Left colon (tissue), 2 donors: ENCODE measurements at regions not wholly inside any gene's neighbourhood (a gene's known extent, or its start where the extent isn't known, plus 50 kb on each side); places are given as distances from the start of the nearest gene placed in this dataset.
"Not testable (repeated sequence)": the region's sequence is repeated elsewhere in the genome, so short reads cannot be mapped to it uniquely, and the experiment has no call there.

ENCODE experiments used
- ATAC-seq: fragments of 200-7000 bp; cut with Tn5 transposase; one replicate; pipeline ENCODE4 v1.9.1; 2020; ENCODE audit warnings: mild to moderate bottlenecking, moderate library complexity
- DNase-seq, 2 donors: peaks; one replicate each; pipeline ENCODE4 v3.0.0-alpha.2; 2020
- intact Hi-C, 2 donors: fragments of 100-400 bp; cut with DNase I in 1 of 2; cut with micrococcal nuclease in 1 of 2; formaldehyde crosslinking; loops; one replicate each; pipeline versions ENCODE4 v1.11.2 to v1.14.0; 2022; cut with DNase I, micrococcal nuclease
- donor health status: DM: no; HTN: no; CAD: no.
- donor health status: DM: yes; HTN: yes; CAD: no.

DNA sequence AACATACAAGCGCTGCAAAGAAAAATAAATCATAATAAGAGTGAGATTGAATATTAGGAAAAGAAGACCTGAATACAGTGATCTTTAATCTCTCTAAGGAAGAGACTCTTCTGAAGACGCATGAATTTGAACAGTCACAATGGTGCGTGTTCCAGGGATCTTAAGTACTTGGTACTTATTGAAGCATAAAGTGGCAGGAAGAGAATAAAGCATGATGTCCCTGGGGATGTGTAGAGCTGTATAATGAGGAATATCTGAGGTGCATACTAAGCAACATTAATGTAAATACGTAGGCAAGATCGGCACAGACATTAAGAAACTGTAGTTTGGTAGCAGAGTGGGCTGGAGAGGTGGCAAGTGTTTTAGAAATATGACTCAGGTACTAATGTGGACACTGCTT lies 246.2 kb upstream of the MCTP2 start:
- intact Hi-C loops: no loop called here
- ATAC-seq: no peak
- DNase-seq: no peak

DNA sequence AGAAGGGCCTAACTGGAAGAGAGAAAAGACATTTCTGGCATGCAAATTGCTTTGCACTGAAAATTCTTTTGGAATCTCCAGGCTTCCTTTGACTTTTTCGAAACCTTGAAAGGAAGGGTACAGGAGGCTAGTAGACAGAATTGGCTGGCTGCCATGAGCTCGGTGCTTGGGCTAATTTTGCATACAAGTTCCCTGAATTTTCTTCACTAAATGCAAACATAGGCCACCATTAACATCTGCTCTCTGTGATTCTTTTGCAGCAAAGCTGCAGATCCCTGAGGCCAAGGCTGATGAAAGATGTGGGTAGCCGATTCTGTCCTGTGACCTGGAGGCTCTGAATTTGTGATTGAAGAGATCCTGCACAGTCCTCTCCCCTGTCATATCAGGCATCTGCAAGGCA lies 247.8 kb upstream of the MCTP2 start:
- ATAC-seq (no peak), DNase-seq (no peak)
- intact Hi-C loops: no loop called here

DNA sequence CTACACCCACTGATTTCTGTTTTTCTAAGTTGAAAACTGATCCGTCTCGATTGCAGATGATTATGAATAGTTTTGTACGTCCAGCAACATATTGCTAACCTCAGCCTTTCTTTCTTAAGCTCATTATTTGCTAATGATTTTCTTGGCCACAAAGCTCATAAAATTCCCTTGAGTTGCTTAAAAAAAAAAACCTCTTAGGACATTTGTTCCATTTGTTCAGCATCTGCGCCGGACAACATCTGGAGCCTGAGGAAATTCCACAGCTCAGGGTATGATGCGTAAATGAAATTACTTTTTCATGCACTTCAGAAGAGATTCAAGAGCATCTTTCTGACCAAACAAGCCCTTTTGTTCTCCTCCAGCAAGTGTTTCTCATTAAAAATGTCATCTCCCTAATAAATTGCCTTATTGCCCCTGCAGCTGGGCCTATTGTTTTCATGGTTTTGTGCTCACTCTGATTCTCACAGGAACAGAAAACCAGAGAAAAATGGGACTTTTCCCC lies 249.1 kb upstream of the MCTP2 start:
- no peak for DNase-seq
- no peak for ATAC-seq

DNA sequence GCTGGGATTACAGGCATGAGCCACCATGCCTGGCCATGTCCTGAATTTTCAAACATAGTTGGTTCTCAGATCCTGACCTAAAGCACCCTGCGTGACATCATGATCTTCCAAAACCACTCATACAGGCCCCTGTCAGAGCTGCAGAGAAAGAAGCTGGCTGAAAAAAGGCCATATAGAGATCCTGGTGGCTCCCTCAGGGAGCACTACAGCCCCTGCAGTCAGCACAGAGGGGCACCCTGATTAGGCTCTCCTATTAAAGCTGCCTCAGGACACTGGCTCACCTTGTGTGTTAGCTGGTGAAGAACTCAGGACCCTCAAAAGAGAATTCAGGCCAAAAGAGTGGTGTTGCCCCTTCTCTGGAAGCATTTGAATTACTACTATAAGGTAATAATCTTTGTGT lies 249.7 kb upstream of the MCTP2 start:
- no peak for DNase-seq
- intact Hi-C loops: no loop called here
- ATAC-seq: no peak

More for the DNA sequence above, 249.1 kb upstream of the MCTP2 start:
- intact Hi-C loops: no loop called here

DNA sequence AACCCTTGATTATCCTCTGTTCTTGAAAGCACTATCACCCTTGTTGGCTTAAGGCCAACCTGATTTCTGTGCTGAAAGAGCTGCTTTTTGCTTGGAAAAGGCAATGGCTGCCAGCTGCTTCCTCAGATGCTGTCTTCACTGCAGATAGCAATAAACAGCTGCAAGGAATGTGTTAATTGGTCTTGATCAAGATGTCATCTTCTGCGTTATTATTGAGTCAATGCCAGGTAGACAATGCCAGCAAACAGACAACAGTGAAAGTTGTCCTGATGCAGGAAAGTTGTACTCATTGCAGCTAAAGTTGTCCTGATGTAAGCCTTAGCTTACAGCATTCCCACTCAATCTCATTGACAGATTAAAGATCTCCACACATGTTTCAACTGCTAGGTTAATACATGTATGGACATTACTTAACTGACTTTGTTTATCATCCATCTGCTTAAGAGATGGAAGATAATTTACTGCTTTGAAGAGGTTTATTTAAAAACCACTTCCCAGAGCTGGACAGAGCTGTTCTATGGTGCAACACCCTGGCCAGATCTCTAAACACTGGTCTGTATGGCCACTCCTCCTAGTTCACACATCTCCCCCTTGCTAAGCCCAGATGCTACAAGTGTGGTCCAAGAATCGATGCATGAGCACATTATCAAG lies 251.0 kb upstream of the MCTP2 start:
- intact Hi-C loops: no loop called here
- peak in 1 of 2 donors; percentile 34 for DNase-seq
- ATAC-seq: no peak

DNA sequence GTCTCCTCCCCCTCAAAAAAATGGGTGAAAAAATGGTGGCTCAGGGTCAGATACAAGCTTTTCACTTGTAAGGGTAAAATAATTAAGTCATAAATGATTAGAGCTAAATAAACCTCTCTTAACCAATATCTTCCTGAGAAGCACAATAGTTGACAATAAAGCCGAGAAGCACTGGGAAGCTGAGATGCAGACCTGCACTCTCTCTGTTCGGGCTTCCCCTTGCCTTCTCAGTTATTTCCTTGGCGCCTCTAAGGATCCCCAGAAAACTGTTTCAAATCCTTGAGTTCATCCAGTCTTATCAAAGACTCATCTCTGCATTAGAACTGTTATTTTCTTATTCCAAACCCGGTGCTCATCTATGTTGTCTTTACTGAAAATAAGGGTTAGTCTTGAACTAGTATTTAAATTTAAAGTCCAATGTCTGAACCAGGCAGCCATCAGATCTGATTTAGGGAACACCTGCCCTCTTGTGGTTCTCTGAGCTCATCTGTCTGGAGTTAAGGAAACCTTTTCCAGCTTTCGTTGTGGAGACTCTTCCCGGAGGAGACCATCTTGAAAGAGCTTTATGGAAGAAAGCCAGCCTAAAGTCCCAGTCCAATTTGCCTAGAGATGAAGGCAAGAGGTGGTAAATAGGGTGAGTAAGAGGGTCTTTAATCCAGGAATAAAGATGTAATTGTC lies 256.4 kb upstream of the MCTP2 start:
- ATAC-seq: no peak
- no peak for DNase-seq
- intact Hi-C loops: loop anchor here in 1 of 2 donors (10.0 kb wide), 1 partner anchor 890 kb away; the partner anchor contains the start of gene RGMA

DNA sequence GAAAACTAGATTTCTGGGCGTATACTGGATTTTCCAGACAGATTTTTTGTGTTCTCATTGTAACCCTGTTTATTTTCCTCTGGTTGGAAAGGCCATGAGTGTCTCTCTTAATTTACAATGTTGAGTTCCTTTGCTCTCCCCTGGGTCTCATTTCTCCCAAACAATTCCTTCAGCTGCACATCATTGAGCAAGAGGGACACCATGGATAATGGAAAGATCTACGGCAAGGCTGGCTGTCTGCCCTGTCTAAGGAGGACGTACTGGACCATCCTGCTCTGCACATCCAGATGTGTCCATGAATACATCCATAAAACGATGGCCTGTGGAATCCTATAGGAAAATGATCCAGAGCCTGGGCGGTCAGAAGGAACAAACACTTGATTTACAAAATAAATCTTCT lies 258.1 kb upstream of the MCTP2 start:
- ATAC-seq: no peak
- intact Hi-C loops: loop anchor here in 1 of 2 donors (10.0 kb wide), 1 partner anchor 888 kb away; the partner anchor contains the start of gene RGMA
- DNase-seq: peak in 1 of 2 donors; percentile 40

DNA sequence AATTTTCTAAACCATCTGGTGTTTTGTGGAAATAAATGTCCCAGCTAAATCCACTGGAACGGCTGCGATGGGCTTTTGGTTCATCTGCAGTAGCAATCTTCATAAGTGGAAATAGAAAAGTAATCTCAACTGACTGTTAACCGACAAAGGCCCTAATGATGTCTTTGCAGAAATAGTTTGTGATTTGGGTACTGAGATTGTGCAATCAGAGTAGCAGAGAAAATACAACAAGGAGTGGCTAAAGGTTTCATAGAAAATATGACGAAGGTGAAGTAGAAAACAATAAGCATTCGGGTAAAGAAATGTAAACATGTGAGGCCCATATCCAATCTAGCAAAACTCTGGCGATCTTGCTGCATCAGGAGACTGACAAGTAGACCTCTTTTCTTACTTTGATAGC lies 262.6 kb upstream of the MCTP2 start:
- ATAC-seq (no peak), DNase-seq (no peak)
- intact Hi-C loops: no loop called here

DNA sequence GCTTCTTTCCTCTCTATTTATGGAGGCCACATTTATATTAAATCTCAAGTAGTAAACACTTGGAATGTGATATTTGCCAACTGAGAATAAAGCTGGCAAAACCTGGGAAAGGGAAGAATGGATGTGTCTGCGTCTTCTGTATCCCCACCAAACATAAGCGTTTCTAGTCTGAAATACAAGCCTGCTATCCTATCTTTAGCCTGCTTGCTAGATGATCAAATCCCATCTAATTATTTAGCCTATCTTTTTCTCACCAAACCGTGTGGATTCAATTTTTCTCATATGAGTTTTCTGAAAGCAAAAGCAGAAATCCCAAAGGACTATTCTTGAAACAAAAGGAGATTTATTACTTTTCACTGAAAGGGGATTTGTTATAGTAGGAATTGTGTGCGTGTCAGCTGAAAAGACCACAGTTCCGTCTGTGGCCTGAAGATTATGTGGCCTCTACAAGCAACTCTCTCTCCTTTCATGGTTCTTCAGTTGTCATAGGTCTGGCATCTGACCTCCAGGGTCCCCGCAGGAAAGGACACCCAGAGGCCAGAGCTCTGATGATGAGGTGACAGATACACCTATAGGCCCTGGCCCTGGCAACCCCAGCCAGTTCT lies 266.0 kb upstream of the MCTP2 start:
- intact Hi-C loops: no loop called here
- no peak for ATAC-seq
- no peak for DNase-seq

DNA sequence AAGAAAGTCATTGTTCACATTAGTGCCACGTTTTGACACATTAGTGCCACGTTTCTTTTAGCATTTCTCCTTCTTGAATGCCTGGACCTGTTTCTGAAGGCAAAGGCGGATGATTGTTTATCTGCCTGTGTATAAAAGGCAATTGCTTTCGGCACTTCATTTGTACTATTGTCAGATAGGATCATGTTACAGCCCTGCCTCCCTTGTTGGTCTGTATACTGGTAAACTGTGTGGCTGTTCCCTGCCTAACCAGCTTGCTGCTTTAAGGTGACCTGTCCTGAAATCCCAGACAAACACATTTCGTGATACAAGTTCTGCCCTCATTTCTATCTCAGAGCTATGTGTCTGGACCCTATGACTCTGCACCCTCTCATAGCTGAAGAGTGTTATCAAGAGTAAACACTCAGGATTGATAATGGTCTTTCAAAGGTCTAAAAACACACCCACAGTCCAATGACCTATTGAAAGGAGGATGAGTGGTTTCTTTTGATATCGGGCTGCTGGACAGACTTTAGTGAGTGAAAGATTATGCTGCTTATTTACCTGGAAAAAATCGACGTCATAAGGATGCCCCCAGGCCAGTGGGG lies 276.3 kb upstream of the MCTP2 start:
- intact Hi-C loops: no loop called here
- no peak for DNase-seq
- no peak for ATAC-seq

DNA sequence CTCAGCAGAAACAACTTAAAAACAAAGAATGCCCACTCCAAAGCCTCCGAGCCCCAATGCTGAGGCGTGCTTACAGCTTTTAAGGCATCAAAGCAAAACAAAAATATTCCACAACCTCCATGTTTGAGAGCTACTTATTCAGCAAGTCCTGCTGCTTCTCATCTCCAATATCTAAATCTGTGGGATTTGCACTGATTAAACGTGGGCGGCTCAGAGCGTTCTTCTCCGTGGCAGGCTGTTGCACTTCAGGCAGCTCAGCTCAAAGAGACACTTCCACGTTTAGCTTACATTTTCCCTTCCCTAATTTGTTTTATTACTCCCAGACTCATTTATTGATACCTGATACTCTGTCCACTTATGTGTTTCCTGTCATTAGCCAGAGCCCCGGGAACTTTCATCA lies 282.6 kb upstream of the MCTP2 start:
- no peak for DNase-seq
- intact Hi-C loops: no loop called here
- ATAC-seq: no peak

DNA sequence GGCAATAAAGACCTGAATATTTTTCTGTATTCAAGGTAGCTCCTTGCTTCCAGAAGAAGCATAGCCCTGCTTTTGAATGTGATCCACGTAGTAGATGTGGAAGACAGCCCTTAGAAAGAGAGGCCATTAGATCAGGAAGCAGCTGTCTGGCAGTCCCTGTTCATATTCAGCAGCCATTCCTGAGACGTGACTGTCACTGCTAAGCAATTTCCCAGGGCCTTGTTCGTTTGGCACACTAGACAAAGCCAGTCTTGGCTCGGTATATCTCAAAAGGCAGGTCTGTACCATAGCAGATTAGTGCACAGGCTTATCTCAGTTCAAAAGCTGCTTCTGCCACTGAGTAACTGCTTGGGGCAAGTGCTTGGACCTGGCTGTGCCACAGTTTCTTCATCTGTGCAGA lies 287.8 kb upstream of the MCTP2 start:
- DNase-seq: no peak
- intact Hi-C loops: no loop called here
- ATAC-seq: no peak

DNA sequence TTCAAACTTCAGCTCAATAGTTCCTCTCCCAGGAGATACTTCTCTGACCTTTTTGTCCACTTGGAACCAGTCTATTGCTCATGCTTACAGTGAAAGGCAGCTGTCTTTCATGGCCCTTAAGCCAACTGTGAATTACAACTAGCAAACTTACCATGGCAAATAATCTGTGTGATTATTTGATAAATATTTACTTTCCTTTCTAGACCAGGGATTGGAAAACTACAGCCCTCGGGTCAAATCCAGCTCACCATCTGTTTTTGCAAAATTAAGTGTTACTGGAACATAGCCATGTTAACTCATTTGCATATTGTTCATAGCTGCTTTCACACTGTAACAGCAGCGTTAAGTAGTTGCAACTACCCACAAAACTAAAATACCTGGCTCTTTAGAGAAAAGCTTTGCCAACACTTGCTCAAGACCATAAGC lies 289.1 kb upstream of the MCTP2 start:
- no peak for DNase-seq
- ATAC-seq: peak; percentile 23

DNA sequence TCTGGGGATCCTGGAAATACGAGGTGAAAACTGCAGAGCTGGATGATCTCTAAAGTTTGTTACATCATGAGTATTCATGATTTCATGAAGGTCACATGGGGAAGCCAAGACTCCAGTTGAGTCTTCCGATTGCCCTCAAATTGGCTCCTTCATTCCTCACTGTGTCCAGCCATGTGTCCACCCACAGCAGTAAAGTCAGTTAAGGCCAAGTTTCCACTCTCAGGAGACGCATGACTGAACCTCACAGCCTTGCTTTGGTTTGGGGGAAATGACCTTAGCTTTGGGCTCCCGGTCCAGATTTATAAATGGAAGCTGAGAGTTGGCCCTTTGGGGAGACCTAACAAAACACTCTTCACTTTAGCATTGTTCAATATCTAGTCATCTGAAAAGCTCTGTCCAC lies 289.7 kb upstream of the MCTP2 start:
- DNase-seq: no peak
- ATAC-seq: no peak
- intact Hi-C loops: no loop called here

More for the DNA sequence above, 289.1 kb upstream of the MCTP2 start:
- intact Hi-C loops: no loop called here

DNA sequence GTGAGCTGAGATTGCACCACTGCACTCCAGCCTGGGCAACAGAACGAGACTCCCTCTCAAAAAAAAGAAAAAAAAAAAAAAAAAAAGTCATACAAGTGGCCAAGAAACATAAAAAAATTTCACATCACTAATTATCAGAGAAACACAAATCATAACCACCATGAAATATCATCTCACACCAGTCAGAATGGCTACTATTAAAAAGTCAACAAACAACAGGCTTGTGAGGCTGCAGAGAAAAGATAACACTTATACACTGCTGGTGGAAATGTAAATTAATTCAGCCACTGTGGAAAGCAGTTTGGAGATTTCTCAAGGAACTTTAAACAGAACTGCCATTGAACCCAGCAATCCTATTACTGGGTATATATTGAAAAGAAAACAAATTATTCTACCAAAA lies 291.1 kb upstream of the MCTP2 start:
- no peak for ATAC-seq
- intact Hi-C loops: no loop called here
- no peak for DNase-seq

DNA sequence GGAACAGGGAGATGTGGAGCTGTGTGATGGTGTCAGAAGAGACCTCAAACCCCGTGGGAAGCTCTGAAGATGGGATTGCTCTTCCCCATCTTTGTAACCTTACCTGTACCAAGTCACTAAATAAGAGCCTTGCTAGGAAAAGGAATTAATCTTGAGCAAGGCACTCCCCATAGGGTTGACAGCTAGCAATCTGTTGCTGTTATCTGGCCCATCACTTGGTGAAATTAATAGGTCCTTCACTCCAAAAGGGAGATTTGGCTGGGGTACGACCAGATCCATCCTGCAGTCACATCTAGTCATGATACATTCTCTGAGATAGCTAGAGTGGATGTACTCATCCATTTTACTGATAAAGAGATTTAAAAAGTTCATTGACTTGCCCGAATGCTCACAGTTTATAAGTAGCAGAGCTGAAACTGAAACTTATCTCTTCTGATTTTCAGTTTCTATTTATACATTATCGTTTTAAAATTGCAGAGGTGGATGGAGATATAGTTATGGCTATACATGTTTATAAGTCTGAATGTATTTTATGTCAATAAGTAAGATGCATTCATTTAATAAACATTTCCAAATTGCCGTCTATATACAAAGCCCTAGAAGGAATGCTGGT lies 299.1 kb upstream of the MCTP2 start:
- intact Hi-C loops: no loop called here
- no peak for ATAC-seq

DNA sequence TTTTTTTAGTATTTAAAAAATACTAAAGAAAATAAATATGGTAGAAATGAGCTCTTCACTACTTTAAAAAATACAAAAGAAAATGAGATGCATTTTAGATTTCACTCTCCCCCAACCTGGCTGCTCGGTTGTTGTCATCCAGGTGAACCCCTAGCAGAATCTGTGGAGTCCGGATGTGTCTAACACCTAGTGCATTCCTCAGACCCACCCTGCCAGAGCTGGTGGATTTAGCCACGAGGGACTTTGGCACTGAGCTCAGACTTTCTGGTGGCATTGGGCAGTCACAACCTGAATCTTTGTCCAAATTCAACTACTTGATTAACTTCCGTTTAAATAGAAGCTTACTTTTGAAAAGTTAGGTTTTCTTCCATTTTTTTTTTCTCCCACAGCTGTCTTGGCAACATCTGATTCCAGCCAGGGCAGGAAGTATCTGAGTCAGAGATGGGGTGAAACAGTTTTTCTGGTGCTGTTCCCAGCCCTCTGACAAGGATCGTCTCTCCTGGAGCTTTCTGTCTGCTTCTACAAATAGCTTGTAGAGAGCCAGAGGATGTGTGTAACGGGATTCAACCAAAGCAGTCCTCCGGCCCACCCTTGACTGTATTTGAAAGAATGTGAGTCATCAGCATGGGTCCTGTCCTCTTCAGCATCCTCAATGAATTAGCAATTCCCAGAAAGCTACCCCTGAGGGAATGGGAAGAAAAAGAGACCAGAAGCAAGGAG lies 301.8 kb upstream of the MCTP2 start:
- peak; percentile 4 to 34 for DNase-seq
- intact Hi-C loops: no loop called here
- no peak for ATAC-seq

More for the DNA sequence above, 299.1 kb upstream of the MCTP2 start:
- no peak for DNase-seq

DNA sequence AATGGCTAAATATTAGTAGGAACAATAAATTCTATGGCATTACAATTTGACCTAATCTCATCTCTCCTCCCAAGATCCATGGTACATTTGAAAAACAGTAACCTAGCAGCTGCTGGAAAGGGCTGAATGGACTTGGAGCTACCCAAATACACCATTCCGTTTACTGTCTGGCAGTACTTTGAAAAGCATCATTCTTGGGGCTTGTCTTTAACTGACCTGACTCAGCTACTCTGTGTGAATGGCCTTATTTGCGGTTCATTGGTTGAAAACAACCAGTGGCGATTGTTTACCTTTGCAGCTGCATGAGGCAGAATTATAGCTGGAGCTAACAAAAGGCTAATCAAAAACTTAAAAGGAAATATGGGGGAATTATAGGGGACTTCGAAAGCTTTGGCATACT lies 311.2 kb upstream of the MCTP2 start:
- intact Hi-C loops: no loop called here
- no peak for ATAC-seq

DNA sequence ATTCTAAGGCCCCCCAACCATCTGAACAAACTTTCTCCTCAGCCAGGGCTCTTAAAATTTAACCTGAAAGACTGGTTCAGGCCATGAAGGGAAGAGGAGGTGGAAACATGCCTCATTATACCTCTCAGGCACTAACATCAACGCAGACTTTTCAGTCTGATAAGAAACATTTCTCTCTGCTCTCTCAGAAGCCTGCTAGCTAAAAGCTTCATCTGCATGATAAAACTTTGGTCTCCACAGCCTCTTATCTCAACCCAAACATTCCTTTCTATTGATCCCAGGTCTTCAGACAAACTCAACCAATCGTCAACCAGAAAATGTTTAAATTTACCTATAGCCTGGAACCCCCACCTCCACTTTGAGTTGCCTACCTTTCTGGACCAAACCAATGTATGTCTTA lies 312.6 kb upstream of the MCTP2 start:
- DNase-seq, intact Hi-C loops, ATAC-seq: not testable (repeated sequence)

More for the DNA sequence above, 311.2 kb upstream of the MCTP2 start:
- DNase-seq: no peak
